ENCODE measurements at regions not wholly inside any gene's neighbourhood (a gene's known extent, or its start where the extent isn't known, plus 50 kb on each side); places are given as distances from the start of the nearest gene placed in this dataset.

- no peak for TF ChIP-seq EZH2phosphoT487 (IDR thresholded peaks at IDR 0.05; ENCODE audit: borderline replicate concordance)
- TF ChIP-seq RAD21 (IDR thresholded peaks at IDR 0.05; ENCODE audit: low read depth): no peak
- TF ChIP-seq EZH2 (IDR thresholded peaks at IDR 0.05): no peak
- no peak for TF ChIP-seq CTCF (IDR thresholded peaks at IDR 0.05 in 2 of 3, conservative IDR thresholded peaks at IDR 0.05 in 1 of 3; ENCODE audit: borderline replicate concordance in 1 of 3, insufficient read depth in 1 of 3, low read depth in 2 of 3, low read length in 2 of 3)
- no peak for TF ChIP-seq POLR2A (IDR thresholded peaks at IDR 0.05; ENCODE audit: borderline replicate concordance, extremely low read depth, insufficient read depth, insufficient read length)
- no peak for TF ChIP-seq YY1 (IDR thresholded peaks at IDR 0.05; ENCODE audit: extremely low read depth, insufficient replicate concordance, low read depth, low read length)
- no peak for TF ChIP-seq MAX (IDR thresholded peaks at IDR 0.05)
- TF ChIP-seq CEBPB (IDR thresholded peaks at IDR 0.05; ENCODE audit: low read depth): no peak
- no peak for TF ChIP-seq SIN3A (IDR thresholded peaks at IDR 0.05; ENCODE audit: low read depth)
- TF ChIP-seq JUND (IDR thresholded peaks at IDR 0.05): no peak
- TF ChIP-seq REST (IDR thresholded peaks at IDR 0.05; ENCODE audit: low read depth): no peak
- TF ChIP-seq SP1 (IDR thresholded peaks at IDR 0.05; ENCODE audit: low read depth): no peak
These were observed 131.3 kb downstream of the URI1 start for GRCh38 chr19:30073152-30074000.
